Vagina (tissue), 2 donors: ENCODE measurements at regions not wholly inside any gene's neighbourhood (a gene's known extent, or its start where the extent isn't known, plus 50 kb on each side); places are given as distances from the start of the nearest gene placed in this dataset.

Experiments used
- POLR2AphosphoS5 ChIP-seq, 2 donors: sonication (generic); formaldehyde crosslinking; IDR thresholded peaks; one replicate each; pipeline ENCODE4 v1.9.0; 2017; ENCODE audit warnings: antibody characterized with exemption in 2 of 2, mild to moderate bottlenecking in 2 of 2, low read depth in 1 of 2; ENCODE audit not compliant: insufficient read depth in 1 of 2
- TF ChIP-seq, protein P1 (sequence below), 3 experiments: fragments of 450-650 bp in 2 of 3; fragments of 200-600 bp in 1 of 3; sonication (generic) in 1 of 3; IDR thresholded peaks; one replicate each; pipeline ENCODE4 v1.5.1; 2017 to 2019; ENCODE audit warnings: antibody characterized with exemption in 3 of 3, mild to moderate bottlenecking in 2 of 3, moderate library complexity in 2 of 3

DNA sequence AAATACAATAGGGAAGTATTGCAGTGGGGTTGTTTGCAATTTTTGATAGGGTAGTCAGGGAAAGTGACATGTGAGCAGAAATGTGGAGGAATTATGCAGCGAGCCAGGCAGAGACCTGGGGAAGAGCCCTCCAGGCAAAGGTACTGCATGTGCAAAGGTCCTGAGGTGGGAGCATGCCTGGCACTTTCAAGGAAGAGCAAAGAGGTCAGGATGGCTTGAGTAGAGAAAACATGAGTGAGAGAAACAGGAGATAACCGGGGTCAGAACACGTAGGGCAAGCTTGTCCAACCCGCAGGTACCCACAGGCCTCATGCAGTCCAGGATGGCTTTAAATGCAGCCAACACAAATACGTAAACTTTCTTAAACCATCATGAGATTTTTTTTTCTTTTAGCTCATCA lies 71.0 kb downstream of the COQ2 start:
- no peak for TF ChIP-seq POLR2AphosphoS5 (IDR thresholded peaks at IDR 0.05; ENCODE audit: insufficient read depth in 1 of 2, low read depth in 1 of 2)
- TF ChIP-seq, protein P1, sequence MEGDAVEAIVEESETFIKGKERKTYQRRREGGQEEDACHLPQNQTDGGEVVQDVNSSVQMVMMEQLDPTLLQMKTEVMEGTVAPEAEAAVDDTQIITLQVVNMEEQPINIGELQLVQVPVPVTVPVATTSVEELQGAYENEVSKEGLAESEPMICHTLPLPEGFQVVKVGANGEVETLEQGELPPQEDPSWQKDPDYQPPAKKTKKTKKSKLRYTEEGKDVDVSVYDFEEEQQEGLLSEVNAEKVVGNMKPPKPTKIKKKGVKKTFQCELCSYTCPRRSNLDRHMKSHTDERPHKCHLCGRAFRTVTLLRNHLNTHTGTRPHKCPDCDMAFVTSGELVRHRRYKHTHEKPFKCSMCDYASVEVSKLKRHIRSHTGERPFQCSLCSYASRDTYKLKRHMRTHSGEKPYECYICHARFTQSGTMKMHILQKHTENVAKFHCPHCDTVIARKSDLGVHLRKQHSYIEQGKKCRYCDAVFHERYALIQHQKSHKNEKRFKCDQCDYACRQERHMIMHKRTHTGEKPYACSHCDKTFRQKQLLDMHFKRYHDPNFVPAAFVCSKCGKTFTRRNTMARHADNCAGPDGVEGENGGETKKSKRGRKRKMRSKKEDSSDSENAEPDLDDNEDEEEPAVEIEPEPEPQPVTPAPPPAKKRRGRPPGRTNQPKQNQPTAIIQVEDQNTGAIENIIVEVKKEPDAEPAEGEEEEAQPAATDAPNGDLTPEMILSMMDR (IDR thresholded peaks at IDR 0.05) = no peak
